ENCODE measurements at regions not wholly inside any gene's neighbourhood (a gene's known extent, or its start where the extent isn't known, plus 50 kb on each side); places are given as distances from the start of the nearest gene placed in this dataset.

DNA sequence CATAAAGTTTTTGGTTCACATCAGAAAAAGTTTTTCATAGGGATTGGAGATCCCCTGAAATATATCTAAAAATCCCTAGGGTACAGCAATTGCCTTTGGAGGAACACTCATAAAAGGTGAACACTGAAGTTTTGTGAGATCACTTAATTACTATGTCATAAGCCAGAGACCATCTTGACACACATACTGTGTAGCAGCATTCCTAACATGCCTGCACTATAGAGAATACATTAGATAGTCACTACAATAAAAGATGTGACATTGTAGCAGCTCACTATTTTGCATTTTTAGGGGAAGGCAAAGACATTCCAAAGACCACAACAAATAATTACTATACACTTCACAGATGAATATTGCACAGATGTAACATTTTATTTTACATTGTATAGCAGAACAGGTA, 779.9 kb downstream of the KCNT2 start:
- DNase-seq (ENCODE audit: low read depth): no peak
- TF ChIP-seq, protein P1, sequence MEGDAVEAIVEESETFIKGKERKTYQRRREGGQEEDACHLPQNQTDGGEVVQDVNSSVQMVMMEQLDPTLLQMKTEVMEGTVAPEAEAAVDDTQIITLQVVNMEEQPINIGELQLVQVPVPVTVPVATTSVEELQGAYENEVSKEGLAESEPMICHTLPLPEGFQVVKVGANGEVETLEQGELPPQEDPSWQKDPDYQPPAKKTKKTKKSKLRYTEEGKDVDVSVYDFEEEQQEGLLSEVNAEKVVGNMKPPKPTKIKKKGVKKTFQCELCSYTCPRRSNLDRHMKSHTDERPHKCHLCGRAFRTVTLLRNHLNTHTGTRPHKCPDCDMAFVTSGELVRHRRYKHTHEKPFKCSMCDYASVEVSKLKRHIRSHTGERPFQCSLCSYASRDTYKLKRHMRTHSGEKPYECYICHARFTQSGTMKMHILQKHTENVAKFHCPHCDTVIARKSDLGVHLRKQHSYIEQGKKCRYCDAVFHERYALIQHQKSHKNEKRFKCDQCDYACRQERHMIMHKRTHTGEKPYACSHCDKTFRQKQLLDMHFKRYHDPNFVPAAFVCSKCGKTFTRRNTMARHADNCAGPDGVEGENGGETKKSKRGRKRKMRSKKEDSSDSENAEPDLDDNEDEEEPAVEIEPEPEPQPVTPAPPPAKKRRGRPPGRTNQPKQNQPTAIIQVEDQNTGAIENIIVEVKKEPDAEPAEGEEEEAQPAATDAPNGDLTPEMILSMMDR (conservative IDR thresholded peaks at IDR 0.05; ENCODE audit: low read depth, low read length): no peak
- H3K4me3 ChIP-seq (ENCODE audit: low read depth, low read length): no peak overlapping the region

DNA sequence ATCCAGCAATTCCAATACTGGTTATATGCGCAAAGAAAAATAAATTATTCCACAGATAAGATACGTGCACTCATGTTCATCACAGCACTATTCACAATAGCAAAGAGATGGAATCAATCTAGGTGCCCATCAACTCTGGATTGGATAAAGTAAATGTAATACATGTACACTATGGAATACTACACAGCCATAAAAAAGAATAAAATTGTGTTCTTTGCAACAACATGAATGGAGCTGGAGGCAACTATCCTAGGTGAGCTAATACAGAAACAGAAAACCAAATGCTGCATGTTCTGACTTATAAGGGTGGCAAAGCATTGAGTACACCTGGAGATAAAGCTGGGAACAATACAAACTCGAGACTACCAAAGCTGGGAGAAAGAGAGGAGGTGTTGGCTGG, 787.3 kb downstream of the KCNT2 start:
- no peak overlapping the region for H3K4me3 ChIP-seq (ENCODE audit: low read depth, low read length)
- TF ChIP-seq, protein P1 (conservative IDR thresholded peaks at IDR 0.05; ENCODE audit: low read depth, low read length): no peak
- no peak for DNase-seq (ENCODE audit: low read depth)

DNA sequence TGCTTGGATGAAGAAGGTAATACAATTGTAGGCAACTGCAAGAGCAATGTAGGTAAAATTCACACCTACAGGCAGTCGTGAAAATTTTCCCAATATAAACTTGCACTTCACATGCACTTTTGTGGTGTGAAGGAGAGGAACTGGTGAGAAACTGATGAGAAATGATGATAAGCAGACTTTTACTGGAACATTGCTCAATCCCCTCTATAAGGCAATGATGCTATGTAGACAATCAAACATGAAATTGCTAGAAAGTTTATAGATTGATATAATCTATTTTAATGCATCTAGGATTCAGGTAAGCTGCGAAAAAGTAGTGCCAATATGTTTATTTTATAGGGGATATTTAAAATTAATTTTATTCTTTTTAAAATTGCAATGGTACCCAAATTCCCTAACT, 802.2 kb downstream of the KCNT2 start:
- DNase-seq (ENCODE audit: low read depth): no peak
- TF ChIP-seq, protein P1 (conservative IDR thresholded peaks at IDR 0.05; ENCODE audit: low read depth, low read length): no peak

DNA sequence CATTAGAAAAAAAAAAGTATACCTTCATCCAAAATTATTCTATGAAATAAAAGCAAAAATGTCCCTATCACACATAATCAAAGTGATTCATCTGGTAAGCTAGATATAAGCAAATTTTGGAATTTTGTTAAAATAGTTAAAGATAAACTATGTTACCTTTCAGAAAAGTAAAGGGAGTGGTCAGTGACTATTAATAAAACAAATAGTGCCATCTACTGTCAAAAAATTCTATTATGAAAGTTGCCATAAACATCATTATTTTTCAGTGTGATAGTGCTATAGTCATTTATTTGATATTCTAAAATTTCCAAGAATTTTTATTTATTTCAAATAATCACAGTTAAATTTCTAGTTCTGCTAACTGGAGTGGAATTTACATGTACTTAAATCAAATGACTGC, 803.7 kb downstream of the KCNT2 start:
- no peak overlapping the region for H3K4me3 ChIP-seq (ENCODE audit: low read depth, low read length)
- TF ChIP-seq, protein P1 (conservative IDR thresholded peaks at IDR 0.05; ENCODE audit: low read depth, low read length): no peak
- DNase-seq (ENCODE audit: low read depth): no peak

More for the DNA sequence above, 802.2 kb downstream of the KCNT2 start:
- H3K4me3 ChIP-seq (ENCODE audit: low read depth, low read length): no peak overlapping the region

DNA sequence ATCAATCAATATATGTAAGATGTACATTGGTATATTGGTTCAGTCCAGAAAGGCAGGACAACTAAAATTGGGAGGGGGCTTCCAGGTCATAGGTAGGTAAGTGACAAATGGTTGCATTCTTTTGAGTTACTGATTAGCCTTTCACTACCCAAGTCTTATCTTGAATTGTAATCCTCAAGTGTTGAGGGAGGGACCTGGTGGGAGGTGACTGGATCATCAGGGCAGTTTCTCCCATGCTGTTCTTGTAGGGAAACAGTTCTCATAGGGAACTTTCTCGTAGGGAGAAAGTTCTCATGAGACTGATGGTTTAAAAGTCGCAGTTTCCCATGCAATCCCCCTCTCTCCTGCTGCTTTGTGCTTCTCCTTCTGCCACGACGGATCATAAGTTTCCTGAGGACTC, 809.2 kb downstream of the KCNT2 start:
- no peak for DNase-seq (ENCODE audit: low read depth)
- TF ChIP-seq, protein P1 (conservative IDR thresholded peaks at IDR 0.05; ENCODE audit: low read depth, low read length): no peak
- no peak overlapping the region for H3K4me3 ChIP-seq (ENCODE audit: low read depth, low read length)

DNA sequence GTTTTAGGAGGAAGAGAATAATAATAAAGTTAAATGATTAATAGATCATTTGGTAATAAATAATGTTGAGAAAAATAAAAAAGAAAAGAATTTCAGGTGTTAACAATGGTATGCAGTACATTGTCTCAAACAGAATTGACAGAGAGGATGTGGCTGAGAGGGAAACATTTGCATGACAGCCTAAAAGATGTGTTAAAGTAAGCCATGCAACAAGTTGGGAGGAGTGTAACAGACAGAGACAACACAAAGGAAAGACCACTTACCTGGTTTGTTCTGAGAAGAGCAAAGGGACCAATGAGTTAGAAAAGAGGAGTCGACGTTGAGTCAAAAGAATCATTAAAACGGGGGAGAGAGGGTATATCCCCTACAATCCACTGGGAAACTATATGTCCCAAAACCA, 814.0 kb downstream of the KCNT2 start:
- H3K4me3 ChIP-seq (ENCODE audit: low read depth, low read length): no peak overlapping the region
- no peak for DNase-seq (ENCODE audit: low read depth)
- TF ChIP-seq, protein P1 (conservative IDR thresholded peaks at IDR 0.05; ENCODE audit: low read depth, low read length): no peak

DNA sequence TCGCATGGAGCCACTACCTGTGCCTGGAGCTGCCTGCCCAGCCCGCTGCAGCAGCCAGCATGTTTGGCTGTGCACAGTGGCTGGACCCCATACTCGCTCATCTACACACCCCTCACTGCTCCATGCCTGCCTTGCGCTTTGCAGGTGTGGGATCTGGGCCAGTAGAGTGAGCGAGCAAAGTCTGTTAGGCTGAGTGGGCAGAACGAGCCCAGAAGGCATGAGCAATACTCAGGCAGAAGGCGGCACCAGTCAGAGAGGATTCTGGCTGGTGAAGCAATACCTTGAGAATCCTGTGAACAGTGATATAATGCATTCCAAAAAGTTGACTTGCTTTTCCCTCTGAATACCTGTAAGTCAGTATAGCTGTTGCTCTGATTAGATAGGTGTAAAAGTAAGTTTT, 816.4 kb downstream of the KCNT2 start:
- TF ChIP-seq, protein P1 (conservative IDR thresholded peaks at IDR 0.05; ENCODE audit: low read depth, low read length): no peak
- H3K4me3 ChIP-seq (ENCODE audit: low read depth, low read length): no peak overlapping the region
- no peak for DNase-seq (ENCODE audit: low read depth)

Measured in epithelial cell of proximal tubule (primary cell).